ENCODE measurements at regions not wholly inside any gene's neighbourhood (a gene's known extent, or its start where the extent isn't known, plus 50 kb on each side); places are given as distances from the start of the nearest gene placed in this dataset.
"Not testable (repeated sequence)": the region's sequence is repeated elsewhere in the genome, so short reads cannot be mapped to it uniquely, and the experiment has no call there.

- not testable (repeated sequence) for DNase-seq (ENCODE audit: low spot score)
Measured at GRCh38 chr15:21024235-21024987, 158.3 kb upstream of the POTEB2 start.

- DNase-seq (ENCODE audit: low spot score): not testable (repeated sequence)
Measured at GRCh38 chr15:21018176-21018575, 152.1 kb upstream of the POTEB2 start.

- not testable (repeated sequence) for DNase-seq (ENCODE audit: low spot score)
Measured at GRCh38 chr15:21017326-21017725, 151.2 kb upstream of the POTEB2 start.

GRCh38 chr15:21016589-21016988, 150.5 kb upstream of the POTEB2 start:
- DNase-seq (ENCODE audit: low spot score): not testable (repeated sequence)

DNA sequence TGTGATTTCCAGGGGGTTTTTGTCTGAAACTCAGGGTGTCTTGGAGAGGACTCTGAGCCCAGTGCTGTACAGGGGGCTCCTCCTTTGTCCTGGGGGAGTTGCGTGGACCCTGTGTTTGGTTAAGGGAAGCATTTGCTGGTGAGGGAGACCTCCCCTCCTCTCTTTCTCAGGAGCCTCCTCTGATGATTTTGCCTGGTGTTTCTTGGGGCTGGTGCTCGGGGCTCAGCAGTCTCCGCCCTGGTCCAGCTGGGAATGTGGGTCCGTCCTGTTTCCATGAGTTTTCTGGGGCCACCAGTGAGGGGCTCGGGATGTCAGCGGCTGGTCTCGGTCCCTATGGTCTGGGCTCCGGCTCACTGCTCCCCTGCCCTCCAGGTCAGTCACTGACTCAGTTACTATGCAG, 149.1 kb upstream of the POTEB2 start:
- DNase-seq (ENCODE audit: low spot score): not testable (repeated sequence)

DNA sequence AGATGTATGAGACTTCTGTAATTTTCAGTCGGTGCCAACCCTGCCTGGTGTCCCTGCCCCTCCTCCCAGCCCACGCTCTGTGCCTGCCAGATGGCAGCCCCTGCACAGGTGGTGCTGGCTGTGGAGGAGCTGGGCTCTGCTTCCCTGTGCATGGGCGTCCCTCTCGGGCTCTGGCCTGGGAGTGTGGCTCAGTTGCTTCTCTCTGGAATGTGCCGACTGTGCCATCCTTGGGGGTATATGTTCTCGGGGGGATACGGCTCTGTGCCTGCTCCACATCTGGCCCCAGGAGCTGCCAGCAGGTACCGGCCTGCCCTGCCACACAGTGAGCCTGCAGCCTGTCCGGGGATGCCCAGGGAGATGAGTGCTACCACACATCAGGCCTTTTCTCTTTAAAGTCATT, 147.2 kb upstream of the POTEB2 start:
- not testable (repeated sequence) for DNase-seq (ENCODE audit: low spot score)

GRCh38 chr15:21009651-21010050, 143.5 kb upstream of the POTEB2 start:
- not testable (repeated sequence) for DNase-seq (ENCODE audit: low spot score)

- DNase-seq (ENCODE audit: low spot score): not testable (repeated sequence)
Measured at GRCh38 chr15:21003459-21003858, 137.3 kb upstream of the POTEB2 start.

- not testable (repeated sequence) for DNase-seq (ENCODE audit: low spot score)
Measured at GRCh38 chr15:21001950-21002349, 135.8 kb upstream of the POTEB2 start.

- DNase-seq (ENCODE audit: low spot score): not testable (repeated sequence)
Measured at GRCh38 chr15:20991691-20992090, 125.6 kb upstream of the POTEB2 start.

GRCh38 chr15:20991253-20991652, 125.1 kb upstream of the POTEB2 start:
- DNase-seq (ENCODE audit: low spot score): not testable (repeated sequence)

DNA sequence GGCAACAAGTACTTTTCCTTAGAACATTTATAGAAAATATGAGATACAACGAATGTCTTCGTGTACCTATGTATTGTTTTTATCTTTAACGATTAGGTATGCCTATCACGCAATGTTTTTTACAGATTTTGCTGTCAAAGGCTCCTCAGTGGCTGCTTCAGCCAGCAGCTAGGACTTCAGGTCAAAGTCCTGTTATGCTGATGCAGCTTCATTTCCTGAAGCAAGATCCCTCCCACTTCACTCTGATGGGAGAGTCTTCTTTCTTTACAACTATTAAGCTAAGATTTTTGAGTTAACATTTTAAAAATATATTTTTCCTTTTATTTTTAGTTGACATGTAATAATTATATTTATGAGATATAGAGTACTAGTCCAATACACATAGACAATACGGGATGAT, 120.7 kb upstream of the POTEB2 start:
- DNase-seq (ENCODE audit: low spot score): not testable (repeated sequence)

- not testable (repeated sequence) for DNase-seq (ENCODE audit: low spot score)
Measured at GRCh38 chr15:20978057-20978456, 111.9 kb upstream of the POTEB2 start.

DNA sequence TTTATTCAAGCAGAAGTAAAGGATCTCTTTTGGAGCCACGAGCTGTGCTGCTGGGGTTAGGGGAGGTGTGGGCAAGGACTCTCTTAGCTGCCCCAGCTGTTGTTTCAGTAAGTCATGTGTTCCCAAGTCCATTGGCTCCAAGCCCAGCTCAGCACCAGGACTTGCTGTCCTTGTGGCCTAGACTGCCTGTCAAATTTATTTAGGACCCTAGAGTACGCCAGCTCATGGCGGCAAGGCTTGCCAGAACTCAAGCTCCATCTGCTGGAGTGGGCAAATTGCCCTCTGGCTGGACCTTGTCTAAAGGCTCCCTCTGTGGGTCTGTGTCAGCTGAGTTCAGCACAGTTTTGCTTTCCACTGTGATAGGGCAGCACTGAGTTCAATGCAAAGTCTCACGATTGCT, 106.6 kb upstream of the POTEB2 start:
- not testable (repeated sequence) for DNase-seq (ENCODE audit: low spot score)

- not testable (repeated sequence) for DNase-seq (ENCODE audit: low spot score)
Measured at GRCh38 chr15:20959299-20959698, 93.2 kb upstream of the POTEB2 start.

DNA sequence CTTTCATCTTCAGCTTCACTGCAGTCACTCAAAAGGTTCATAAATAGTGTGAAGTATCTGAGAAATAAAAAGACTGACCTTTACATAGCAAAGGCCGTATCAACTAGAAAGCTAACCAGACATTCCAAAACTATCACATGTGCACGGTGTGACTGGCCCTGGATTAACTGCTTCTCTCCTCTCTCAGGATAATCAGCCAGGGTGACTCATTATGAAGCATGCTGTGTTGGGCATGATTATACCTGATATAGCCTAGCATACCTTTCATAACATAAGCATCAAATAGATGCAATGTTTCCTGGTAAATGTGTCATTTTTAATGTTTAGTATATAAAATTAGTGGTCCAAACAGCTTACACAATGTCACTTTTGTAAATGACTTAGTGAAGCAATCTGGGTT, 63.2 kb upstream of the POTEB2 start:
- DNase-seq (ENCODE audit: low spot score): not testable (repeated sequence)
